ENCODE measurements at regions not wholly inside any gene's neighbourhood (a gene's known extent, or its start where the extent isn't known, plus 50 kb on each side); places are given as distances from the start of the nearest gene placed in this dataset.

GRCh38 chr16:65878347-65878746 is 488.1 kb upstream of the CDH5 start:
- FAIRE-seq: no peak

- no peak for FAIRE-seq
Measured at GRCh38 chr16:65876624-65877023, 489.9 kb upstream of the CDH5 start.

- no peak for FAIRE-seq
Measured at GRCh38 chr16:65876056-65876408, 490.5 kb upstream of the CDH5 start.

GRCh38 chr16:65875381-65876055 is 491.0 kb upstream of the CDH5 start:
- FAIRE-seq: no peak

- no peak for FAIRE-seq
Measured at GRCh38 chr16:65869261-65869660, 497.2 kb upstream of the CDH5 start.

- no peak for FAIRE-seq
Measured at GRCh38 chr16:65867276-65867960, 499.1 kb upstream of the CDH5 start.

GRCh38 chr16:65863236-65863635 is 503.3 kb upstream of the CDH5 start:
- no peak for FAIRE-seq

- no peak for FAIRE-seq
Measured at GRCh38 chr16:65861131-65861731, 505.3 kb upstream of the CDH5 start.

GRCh38 chr16:65855171-65856145 is 511.0 kb upstream of the CDH5 start:
- FAIRE-seq: no peak

- no peak for FAIRE-seq
Measured at GRCh38 chr16:65846210-65846602, 520.3 kb upstream of the CDH5 start.

- no peak for FAIRE-seq
Measured at GRCh38 chr16:65845466-65846209, 520.9 kb upstream of the CDH5 start.

GRCh38 chr16:65843941-65844340 is 522.5 kb upstream of the CDH5 start:
- no peak for FAIRE-seq

GRCh38 chr16:65842067-65842466 is 524.4 kb upstream of the CDH5 start:
- no peak for FAIRE-seq

GRCh38 chr16:65838001-65838400 is 528.5 kb upstream of the CDH5 start:
- FAIRE-seq: no peak

GRCh38 chr16:65837464-65837863 is 529.0 kb upstream of the CDH5 start:
- no peak for FAIRE-seq

GRCh38 chr16:65834688-65835087 is 531.8 kb upstream of the CDH5 start:
- no peak for FAIRE-seq

- no peak for FAIRE-seq
Measured at GRCh38 chr16:65833171-65833871, 533.2 kb upstream of the CDH5 start.

- no peak for FAIRE-seq
Measured at GRCh38 chr16:65832679-65833078, 533.8 kb upstream of the CDH5 start.

- no peak for FAIRE-seq
Measured at GRCh38 chr16:65831903-65832666, 534.4 kb upstream of the CDH5 start.

GRCh38 chr16:65829076-65829475 is 537.4 kb upstream of the CDH5 start:
- FAIRE-seq: no peak

- no peak for FAIRE-seq
Measured at GRCh38 chr16:65828296-65828695, 538.2 kb upstream of the CDH5 start.

Measured in G401.6 (cell line).